ENCODE measurements at regions not wholly inside any gene's neighbourhood (a gene's known extent, or its start where the extent isn't known, plus 50 kb on each side); places are given as distances from the start of the nearest gene placed in this dataset.
A peak's percentile ranks its signal among the peaks of the same experiment; 100 is the strongest.

GRCh38 chr3:14258906-14259904 is 80.6 kb downstream of the LSM3 start:
- TF ChIP-seq, protein P1, sequence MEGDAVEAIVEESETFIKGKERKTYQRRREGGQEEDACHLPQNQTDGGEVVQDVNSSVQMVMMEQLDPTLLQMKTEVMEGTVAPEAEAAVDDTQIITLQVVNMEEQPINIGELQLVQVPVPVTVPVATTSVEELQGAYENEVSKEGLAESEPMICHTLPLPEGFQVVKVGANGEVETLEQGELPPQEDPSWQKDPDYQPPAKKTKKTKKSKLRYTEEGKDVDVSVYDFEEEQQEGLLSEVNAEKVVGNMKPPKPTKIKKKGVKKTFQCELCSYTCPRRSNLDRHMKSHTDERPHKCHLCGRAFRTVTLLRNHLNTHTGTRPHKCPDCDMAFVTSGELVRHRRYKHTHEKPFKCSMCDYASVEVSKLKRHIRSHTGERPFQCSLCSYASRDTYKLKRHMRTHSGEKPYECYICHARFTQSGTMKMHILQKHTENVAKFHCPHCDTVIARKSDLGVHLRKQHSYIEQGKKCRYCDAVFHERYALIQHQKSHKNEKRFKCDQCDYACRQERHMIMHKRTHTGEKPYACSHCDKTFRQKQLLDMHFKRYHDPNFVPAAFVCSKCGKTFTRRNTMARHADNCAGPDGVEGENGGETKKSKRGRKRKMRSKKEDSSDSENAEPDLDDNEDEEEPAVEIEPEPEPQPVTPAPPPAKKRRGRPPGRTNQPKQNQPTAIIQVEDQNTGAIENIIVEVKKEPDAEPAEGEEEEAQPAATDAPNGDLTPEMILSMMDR (conservative IDR thresholded peaks at IDR 0.05; ENCODE audit: low read depth, low read length), result no peak
- no peak for DNase-seq (ENCODE audit: low read depth)
- no peak overlapping the region for H3K4me3 ChIP-seq (ENCODE audit: low read depth, low read length)

- H3K4me3 ChIP-seq (ENCODE audit: low read depth, low read length), result no peak overlapping the region
- no peak for DNase-seq (ENCODE audit: low read depth)
- TF ChIP-seq, protein P1 (conservative IDR thresholded peaks at IDR 0.05; ENCODE audit: low read depth, low read length), result no peak
These were observed 81.8 kb downstream of the LSM3 start for GRCh38 chr3:14260463-14260862.

- DNase-seq (ENCODE audit: low read depth), result no peak
These were observed 82.6 kb downstream of the LSM3 start for GRCh38 chr3:14261229-14261628.

DNA sequence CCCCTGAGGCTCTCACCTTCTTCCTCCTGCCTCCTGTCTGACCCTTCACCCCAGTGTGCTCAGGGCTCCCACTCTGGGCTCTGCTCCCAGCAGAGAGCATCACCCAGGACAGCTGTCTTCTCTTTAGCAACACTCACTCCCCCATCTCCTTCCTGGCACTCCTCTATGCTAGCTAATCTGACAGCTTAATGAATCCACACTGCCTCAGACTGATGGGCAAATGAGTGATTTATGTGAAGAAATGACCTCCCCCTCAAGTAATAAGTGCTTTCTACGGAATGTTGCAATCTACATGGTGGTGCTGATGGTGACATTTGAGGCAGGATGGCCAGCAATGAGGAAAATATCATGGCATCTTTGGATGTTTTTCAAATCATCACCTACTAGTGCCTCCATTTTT is 83.6 kb downstream of the LSM3 start:
- no peak overlapping the region for H3K4me3 ChIP-seq (ENCODE audit: low read depth, low read length)
- TF ChIP-seq, protein P1 (conservative IDR thresholded peaks at IDR 0.05; ENCODE audit: low read depth, low read length), result no peak
- no peak for DNase-seq (ENCODE audit: low read depth)

More at GRCh38 chr3:14261229-14261628, 82.6 kb downstream of the LSM3 start:
- TF ChIP-seq, protein P1 (conservative IDR thresholded peaks at IDR 0.05; ENCODE audit: low read depth, low read length), result peak; percentile 99
- H3K4me3 ChIP-seq (ENCODE audit: low read depth, low read length), result no peak overlapping the region

DNA sequence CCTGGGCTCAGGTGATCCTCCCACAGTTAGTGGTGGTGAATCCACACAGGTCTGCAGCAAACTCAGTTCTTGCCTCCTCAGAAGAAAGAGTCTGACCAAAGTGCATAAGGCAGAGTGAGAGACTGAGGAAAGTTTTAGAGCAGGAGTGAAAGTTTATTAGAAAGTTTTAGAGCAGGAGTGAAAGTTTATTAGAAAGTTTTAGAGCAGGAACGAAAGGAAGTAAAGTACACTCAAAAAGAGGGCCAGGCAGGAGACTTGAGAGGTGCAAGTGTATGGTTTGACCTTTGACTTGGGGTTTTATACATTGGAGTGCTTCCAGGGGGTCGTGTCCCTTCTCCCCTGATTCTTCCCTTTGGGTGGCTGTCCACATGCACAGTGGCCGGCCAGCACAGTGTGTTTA is 84.2 kb downstream of the LSM3 start:
- DNase-seq (ENCODE audit: low read depth), result no peak
- TF ChIP-seq, protein P1 (conservative IDR thresholded peaks at IDR 0.05; ENCODE audit: low read depth, low read length), result no peak
- no peak overlapping the region for H3K4me3 ChIP-seq (ENCODE audit: low read depth, low read length)

DNA sequence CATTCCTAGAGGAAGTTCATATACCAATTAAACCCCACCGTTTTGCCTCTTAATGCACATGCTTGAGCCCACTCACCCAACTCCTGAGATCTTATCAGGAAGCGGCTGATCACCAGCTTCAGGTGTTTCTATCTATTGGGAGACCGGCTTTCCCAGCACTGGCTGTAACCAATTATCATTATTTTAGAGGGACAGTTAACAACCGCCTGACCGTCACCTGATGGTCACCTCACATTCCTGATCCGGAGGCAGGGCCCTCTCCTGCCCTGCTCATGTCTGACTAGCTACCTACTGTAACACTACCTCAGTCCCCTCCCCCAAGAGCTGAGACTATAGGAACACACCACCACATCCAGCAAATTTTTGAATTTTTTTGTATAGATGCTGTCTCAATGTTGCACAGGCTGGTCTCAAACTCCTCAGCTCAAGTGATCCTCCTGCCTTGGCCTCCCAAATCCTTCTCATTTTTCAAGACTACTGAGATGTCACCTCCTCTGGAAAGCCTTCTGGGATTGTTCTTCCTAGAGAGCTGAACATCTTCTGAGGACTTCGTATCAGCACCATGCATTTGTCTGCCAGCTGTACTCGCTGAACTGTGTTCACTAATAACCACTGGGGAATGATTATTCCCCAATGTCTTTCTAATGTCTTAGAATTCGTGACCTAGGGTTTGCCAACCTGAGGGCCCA is 84.8 kb downstream of the LSM3 start:
- DNase-seq (ENCODE audit: low read depth), result no peak
- TF ChIP-seq, protein P1 (conservative IDR thresholded peaks at IDR 0.05; ENCODE audit: low read depth, low read length), result no peak
- H3K4me3 ChIP-seq (ENCODE audit: low read depth, low read length), result no peak overlapping the region
